ENCODE measurements at regions not wholly inside any gene's neighbourhood (a gene's known extent, or its start where the extent isn't known, plus 50 kb on each side); places are given as distances from the start of the nearest gene placed in this dataset.
"Not testable (repeated sequence)": the region's sequence is repeated elsewhere in the genome, so short reads cannot be mapped to it uniquely, and the experiment has no call there.

GRCh38 chr10:4174197-4174596 is 389.2 kb upstream of the KLF6 start:
- H3K4me2 ChIP-seq (ENCODE audit: low read length), result no peak overlapping the region

GRCh38 chr10:4170633-4171314 is 385.8 kb upstream of the KLF6 start:
- Histone ChIP-seq H3K36me3 (ENCODE audit: insufficient read depth, low read length) (no peaks in the 10 kb centered on the region), H3K4me1 (ENCODE audit: control insufficient read depth, insufficient read depth, low read length) (peaks cover 2% of the 10 kb centered on the region), H3K4me2 (ENCODE audit: low read length) (no peak overlapping the region), H3K27me3 (ENCODE audit: control insufficient read depth, insufficient read depth, low read length) (no peaks in the 10 kb centered on the region), H3K4me3 (ENCODE audit: low read length) (no peak overlapping the region), H3K9me3 (replicated peaks; ENCODE audit: low read length) (no peaks in the 10 kb centered on the region), H3K9ac (ENCODE audit: low read depth, low read length) (no peak overlapping the region)

More at GRCh38 chr10:4174197-4174596, 389.2 kb upstream of the KLF6 start:
- H3K27me3 ChIP-seq (ENCODE audit: control insufficient read depth, insufficient read depth, low read length), result no peaks in the 10 kb centered on the region
- no peaks in the 10 kb centered on the region for H3K9me3 ChIP-seq (replicated peaks; ENCODE audit: low read length)
- no peak overlapping the region for H3K4me3 ChIP-seq (ENCODE audit: low read length)
- H3K4me1 ChIP-seq (ENCODE audit: control insufficient read depth, insufficient read depth, low read length), result peaks cover 9% of the 10 kb centered on the region
- H3K36me3 ChIP-seq (ENCODE audit: insufficient read depth, low read length), result no peaks in the 10 kb centered on the region
- H3K9ac ChIP-seq (ENCODE audit: low read depth, low read length), result no peak overlapping the region

- Histone ChIP-seq H3K9me3 (replicated peaks; ENCODE audit: low read length) (no peaks in the 10 kb centered on the region), H3K9ac (ENCODE audit: low read depth, low read length) (no peak overlapping the region), H3K36me3 (ENCODE audit: insufficient read depth, low read length) (no peaks in the 10 kb centered on the region), H3K4me2 (ENCODE audit: low read length) (no peak overlapping the region), H3K27me3 (ENCODE audit: control insufficient read depth, insufficient read depth, low read length) (no peaks in the 10 kb centered on the region), H3K4me1 (ENCODE audit: control insufficient read depth, insufficient read depth, low read length) (no peaks in the 10 kb centered on the region), H3K4me3 (ENCODE audit: low read length) (no peak overlapping the region)
These were observed 385.2 kb upstream of the KLF6 start for GRCh38 chr10:4170181-4170580.

- Histone ChIP-seq H3K4me2 (ENCODE audit: low read length) (no peak overlapping the region), H3K4me1 (ENCODE audit: control insufficient read depth, insufficient read depth, low read length) (no peaks in the 10 kb centered on the region), H3K27me3 (ENCODE audit: control insufficient read depth, insufficient read depth, low read length) (no peaks in the 10 kb centered on the region), H3K4me3 (ENCODE audit: low read length) (no peak overlapping the region), H3K9me3 (replicated peaks; ENCODE audit: low read length) (no peaks in the 10 kb centered on the region), H3K9ac (ENCODE audit: low read depth, low read length) (no peak overlapping the region), H3K36me3 (ENCODE audit: insufficient read depth, low read length) (no peaks in the 10 kb centered on the region)
These were observed 384.4 kb upstream of the KLF6 start for GRCh38 chr10:4169448-4169847.

- H3K4me1 ChIP-seq (ENCODE audit: control insufficient read depth, insufficient read depth, low read length), result no peaks in the 10 kb centered on the region
- no peak overlapping the region for H3K4me3 ChIP-seq (ENCODE audit: low read length)
- no peak overlapping the region for H3K4me2 ChIP-seq (ENCODE audit: low read length)
- H3K9me3 ChIP-seq (replicated peaks; ENCODE audit: low read length), result no peaks in the 10 kb centered on the region
- no peaks in the 10 kb centered on the region for H3K36me3 ChIP-seq (ENCODE audit: insufficient read depth, low read length)
- no peak overlapping the region for H3K9ac ChIP-seq (ENCODE audit: low read depth, low read length)
- no peaks in the 10 kb centered on the region for H3K27me3 ChIP-seq (ENCODE audit: control insufficient read depth, insufficient read depth, low read length)
These were observed 382.2 kb upstream of the KLF6 start for GRCh38 chr10:4167216-4167615.

- H3K36me3 ChIP-seq (ENCODE audit: insufficient read depth, low read length), result no peaks in the 10 kb centered on the region
- H3K9me3 ChIP-seq (replicated peaks; ENCODE audit: low read length), result no peaks in the 10 kb centered on the region
- H3K4me1 ChIP-seq (ENCODE audit: control insufficient read depth, insufficient read depth, low read length), result no peaks in the 10 kb centered on the region
- H3K27me3 ChIP-seq (ENCODE audit: control insufficient read depth, insufficient read depth, low read length), result no peaks in the 10 kb centered on the region
- no peak overlapping the region for H3K4me2 ChIP-seq (ENCODE audit: low read length)
- no peak overlapping the region for H3K9ac ChIP-seq (ENCODE audit: low read depth, low read length)
- no peak overlapping the region for H3K4me3 ChIP-seq (ENCODE audit: low read length)
These were observed 377.7 kb upstream of the KLF6 start for GRCh38 chr10:4162571-4163286.

- Histone ChIP-seq H3K36me3 (ENCODE audit: insufficient read depth, low read length) (no peaks in the 10 kb centered on the region), H3K4me1 (ENCODE audit: control insufficient read depth, insufficient read depth, low read length) (no peaks in the 10 kb centered on the region), H3K4me2 (ENCODE audit: low read length) (no peak overlapping the region), H3K9ac (ENCODE audit: low read depth, low read length) (no peak overlapping the region), H3K4me3 (ENCODE audit: low read length) (no peak overlapping the region), H3K9me3 (replicated peaks; ENCODE audit: low read length) (no peaks in the 10 kb centered on the region), H3K27me3 (ENCODE audit: control insufficient read depth, insufficient read depth, low read length) (no peaks in the 10 kb centered on the region)
These were observed 374.2 kb upstream of the KLF6 start for GRCh38 chr10:4159173-4159572.

GRCh38 chr10:4154191-4154715 is 369.2 kb upstream of the KLF6 start:
- H3K36me3 ChIP-seq (ENCODE audit: insufficient read depth, low read length), result no peaks in the 10 kb centered on the region
- H3K4me3 ChIP-seq (ENCODE audit: low read length), result no peak overlapping the region
- H3K27me3 ChIP-seq (ENCODE audit: control insufficient read depth, insufficient read depth, low read length), result no peaks in the 10 kb centered on the region
- no peak overlapping the region for H3K9ac ChIP-seq (ENCODE audit: low read depth, low read length)
- H3K4me2 ChIP-seq (ENCODE audit: low read length), result no peak overlapping the region
- H3K9me3 ChIP-seq (replicated peaks; ENCODE audit: low read length), result no peaks in the 10 kb centered on the region
- no peaks in the 10 kb centered on the region for H3K4me1 ChIP-seq (ENCODE audit: control insufficient read depth, insufficient read depth, low read length)

GRCh38 chr10:4151466-4151865 is 366.5 kb upstream of the KLF6 start:
- Histone ChIP-seq H3K4me3 (ENCODE audit: low read length) (no peak overlapping the region), H3K4me1 (ENCODE audit: control insufficient read depth, insufficient read depth, low read length) (no peaks in the 10 kb centered on the region), H3K36me3 (ENCODE audit: insufficient read depth, low read length) (no peaks in the 10 kb centered on the region), H3K4me2 (ENCODE audit: low read length) (no peak overlapping the region), H3K27me3 (ENCODE audit: control insufficient read depth, insufficient read depth, low read length) (no peaks in the 10 kb centered on the region), H3K9ac (ENCODE audit: low read depth, low read length) (no peak overlapping the region), H3K9me3 (replicated peaks; ENCODE audit: low read length) (no peaks in the 10 kb centered on the region)

GRCh38 chr10:4150676-4151075 is 365.7 kb upstream of the KLF6 start:
- no peaks in the 10 kb centered on the region for H3K36me3 ChIP-seq (ENCODE audit: insufficient read depth, low read length)
- no peak overlapping the region for H3K4me3 ChIP-seq (ENCODE audit: low read length)
- no peak overlapping the region for H3K9ac ChIP-seq (ENCODE audit: low read depth, low read length)
- H3K27me3 ChIP-seq (ENCODE audit: control insufficient read depth, insufficient read depth, low read length), result no peaks in the 10 kb centered on the region
- no peak overlapping the region for H3K4me2 ChIP-seq (ENCODE audit: low read length)
- H3K9me3 ChIP-seq (replicated peaks; ENCODE audit: low read length), result no peaks in the 10 kb centered on the region
- H3K4me1 ChIP-seq (ENCODE audit: control insufficient read depth, insufficient read depth, low read length), result no peaks in the 10 kb centered on the region

- H3K9ac ChIP-seq (ENCODE audit: low read depth, low read length); H3K4me1 ChIP-seq (ENCODE audit: control insufficient read depth, insufficient read depth, low read length); H3K27me3 ChIP-seq (ENCODE audit: control insufficient read depth, insufficient read depth, low read length); H3K36me3 ChIP-seq (ENCODE audit: insufficient read depth, low read length); H3K4me3 ChIP-seq (ENCODE audit: low read length); H3K4me2 ChIP-seq (ENCODE audit: low read length); H3K9me3 ChIP-seq (replicated peaks; ENCODE audit: low read length): not testable (repeated sequence)
These were observed 364.5 kb upstream of the KLF6 start for GRCh38 chr10:4149460-4149859.

- no peak overlapping the region for H3K4me3 ChIP-seq (ENCODE audit: low read length)
- H3K27me3 ChIP-seq (ENCODE audit: control insufficient read depth, insufficient read depth, low read length), result no peaks in the 10 kb centered on the region
- H3K36me3 ChIP-seq (ENCODE audit: insufficient read depth, low read length), result no peaks in the 10 kb centered on the region
- H3K9me3 ChIP-seq (replicated peaks; ENCODE audit: low read length), result no peaks in the 10 kb centered on the region
- H3K4me2 ChIP-seq (ENCODE audit: low read length), result no peak overlapping the region
- peaks cover 7% of the 10 kb centered on the region for H3K4me1 ChIP-seq (ENCODE audit: control insufficient read depth, insufficient read depth, low read length)
- no peak overlapping the region for H3K9ac ChIP-seq (ENCODE audit: low read depth, low read length)
These were observed 362.2 kb upstream of the KLF6 start for GRCh38 chr10:4147245-4147644.

Measured in skeletal muscle satellite cell (primary cell).